GM12892 (cell line): ENCODE measurements at regions not wholly inside any gene's neighbourhood (a gene's known extent, or its start where the extent isn't known, plus 50 kb on each side); places are given as distances from the start of the nearest gene placed in this dataset.

Source experiments
- POLR2A ChIP-seq: IDR thresholded peaks from 2 replicates; pipeline ENCODE4 v1.6.1; 2011; ENCODE audit warnings: low read depth, low read length, control low read depth
- POLR2AphosphoS5 ChIP-seq: IDR thresholded peaks from 2 replicates; pipeline ENCODE4 v1.6.1; 2011; ENCODE audit warnings: low read depth, low read length, control low read depth

- TF ChIP-seq POLR2A (no peak), POLR2AphosphoS5 (no peak)
Observed at GRCh38 chrX:40240844-40241243, 143.1 kb upstream of the BCOR start.
